ENCODE measurements at regions not wholly inside any gene's neighbourhood (a gene's known extent, or its start where the extent isn't known, plus 50 kb on each side); places are given as distances from the start of the nearest gene placed in this dataset.

DNA sequence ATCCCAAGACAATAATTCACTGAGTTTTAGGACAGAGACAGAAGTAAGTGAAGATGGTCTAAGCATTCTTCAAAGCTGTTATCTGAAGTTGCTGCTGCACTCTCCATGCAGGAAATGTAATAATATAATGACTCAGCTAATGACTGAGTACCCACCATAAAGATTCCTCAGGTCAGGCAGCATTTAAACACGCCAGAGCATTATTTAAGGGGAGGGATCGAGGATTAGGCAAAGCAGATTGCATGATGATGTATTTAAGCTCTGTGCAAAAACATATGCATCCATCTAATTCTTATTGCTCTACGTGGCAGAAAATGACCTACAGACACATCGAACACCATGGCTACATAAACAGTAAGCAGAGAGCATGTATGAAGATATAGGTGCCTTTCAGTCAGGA is 216.4 kb downstream of the UNC5CL start:
- intact Hi-C loops (cut with micrococcal nuclease) = no loop called here
- no peak for ATAC-seq (ENCODE audit: low read depth)
- no peak for DNase-seq
- no peak overlapping the region for H3K4me3 Mint-ChIP-seq
- H3K27ac Mint-ChIP-seq = no peak overlapping the region
- no peaks in the 10 kb centered on the region for H3K36me3 Mint-ChIP-seq (ENCODE audit: low read depth)
- POLR2A ChIA-PET = no interaction called here
- H3K9me3 Mint-ChIP-seq = no peaks in the 10 kb centered on the region
- no peak for TF ChIP-seq CTCF (IDR thresholded peaks at IDR 0.05)
- no peaks in the 10 kb centered on the region for H3K27me3 Mint-ChIP-seq
- CTCF ChIA-PET = interaction anchor here (1.1 kb wide), 1 partner anchor 8 kb away, joined by 3 read pairs; no protein-coding TSS in a partner anchor
- H3K4me1 Mint-ChIP-seq = no peaks in the 10 kb centered on the region

- Mint-ChIP-seq H3K4me1 (no peaks in the 10 kb centered on the region), H3K27ac (no peak overlapping the region), H3K36me3 (ENCODE audit: low read depth) (no peaks in the 10 kb centered on the region), H3K4me3 (no peak overlapping the region), H3K27me3 (no peaks in the 10 kb centered on the region), H3K9me3 (no peaks in the 10 kb centered on the region)
- DNase-seq (no peak), ATAC-seq (ENCODE audit: low read depth) (no peak)
- CTCF ChIA-PET = interaction anchor here (0.6 kb wide), 1 partner anchor 27 kb away, joined by 3 read pairs; no protein-coding TSS in a partner anchor
- intact Hi-C loops (cut with micrococcal nuclease) = no loop called here
- TF ChIP-seq CTCF (IDR thresholded peaks at IDR 0.05) = no peak
- POLR2A ChIA-PET = no interaction called here
Measured at GRCh38 chr6:40819182-40819834, 219.7 kb downstream of the UNC5CL start.

DNA sequence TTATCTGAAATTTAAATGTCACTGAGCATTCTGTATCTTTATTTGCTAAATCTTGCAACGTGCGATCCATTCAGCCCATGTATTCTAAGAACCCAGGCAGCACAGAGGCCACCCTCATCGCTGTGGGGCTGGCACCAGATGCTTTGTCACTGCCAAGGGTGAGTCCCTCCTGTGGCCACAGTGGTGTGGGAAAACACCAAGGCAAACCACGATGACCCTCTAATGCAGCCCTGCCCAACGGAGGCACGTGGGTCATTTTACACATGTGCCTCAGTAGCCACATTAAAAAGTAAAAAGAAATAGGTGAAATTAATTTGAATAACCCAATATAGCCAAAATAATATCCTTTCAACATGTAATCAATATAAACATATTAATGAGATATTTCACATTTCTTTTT is 221.7 kb downstream of the UNC5CL start:
- DNase-seq (no peak), ATAC-seq (ENCODE audit: low read depth) (no peak)
- Mint-ChIP-seq H3K9me3 (no peaks in the 10 kb centered on the region), H3K27me3 (no peaks in the 10 kb centered on the region), H3K27ac (no peak overlapping the region), H3K36me3 (ENCODE audit: low read depth) (no peaks in the 10 kb centered on the region), H3K4me3 (no peak overlapping the region), H3K4me1 (no peaks in the 10 kb centered on the region)
- no peak for TF ChIP-seq CTCF (IDR thresholded peaks at IDR 0.05)
- ChIA-PET POLR2A (no interaction called here), CTCF (no interaction called here)
- intact Hi-C loops (cut with micrococcal nuclease) = no loop called here

GRCh38 chr6:40816601-40817000 is 222.4 kb downstream of the UNC5CL start:
- no peaks in the 10 kb centered on the region for H3K4me1 Mint-ChIP-seq
- ATAC-seq (ENCODE audit: low read depth) = no peak
- no peak for TF ChIP-seq CTCF (IDR thresholded peaks at IDR 0.05)
- H3K36me3 Mint-ChIP-seq (ENCODE audit: low read depth) = no peaks in the 10 kb centered on the region
- ChIA-PET CTCF (no interaction called here), POLR2A (no interaction called here)
- H3K27me3 Mint-ChIP-seq = no peaks in the 10 kb centered on the region
- H3K9me3 Mint-ChIP-seq = no peaks in the 10 kb centered on the region
- no peak overlapping the region for H3K4me3 Mint-ChIP-seq
- H3K27ac Mint-ChIP-seq = no peak overlapping the region
- no peak for DNase-seq
- intact Hi-C loops (cut with micrococcal nuclease) = no loop called here

DNA sequence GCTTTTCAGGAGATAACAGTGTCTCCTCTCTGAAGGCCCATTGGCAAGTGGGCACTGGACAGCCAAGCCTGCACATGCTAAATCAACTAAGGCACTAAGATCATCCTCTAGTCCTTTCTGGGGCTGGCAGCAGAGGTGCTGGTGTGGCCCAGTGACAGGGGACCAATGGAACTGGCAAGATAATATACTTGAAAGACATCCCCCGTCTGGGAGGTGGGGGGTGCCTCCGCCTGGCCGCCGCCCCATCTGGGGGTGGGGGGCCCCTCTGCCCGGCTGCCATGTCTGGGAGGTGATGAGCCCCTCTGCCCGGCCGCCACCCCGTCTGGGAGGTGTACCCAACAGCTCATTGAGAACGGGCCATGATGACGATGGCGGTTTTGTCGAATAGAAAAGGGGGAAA is 223.3 kb downstream of the UNC5CL start:
- ATAC-seq (ENCODE audit: low read depth) (no peak), DNase-seq (no peak)
- Mint-ChIP-seq H3K4me3 (no peak overlapping the region), H3K27me3 (no peaks in the 10 kb centered on the region), H3K4me1 (no peaks in the 10 kb centered on the region), H3K36me3 (ENCODE audit: low read depth) (no peaks in the 10 kb centered on the region), H3K27ac (no peak overlapping the region), H3K9me3 (no peaks in the 10 kb centered on the region)
- POLR2A ChIA-PET = no interaction called here
- CTCF ChIA-PET = no interaction called here
- TF ChIP-seq CTCF (IDR thresholded peaks at IDR 0.05) = no peak
- intact Hi-C loops (cut with micrococcal nuclease) = no loop called here
